ENCODE measurements at regions not wholly inside any gene's neighbourhood (a gene's known extent, or its start where the extent isn't known, plus 50 kb on each side); places are given as distances from the start of the nearest gene placed in this dataset.
A peak's percentile ranks its signal among the peaks of the same experiment; 100 is the strongest.

DNA sequence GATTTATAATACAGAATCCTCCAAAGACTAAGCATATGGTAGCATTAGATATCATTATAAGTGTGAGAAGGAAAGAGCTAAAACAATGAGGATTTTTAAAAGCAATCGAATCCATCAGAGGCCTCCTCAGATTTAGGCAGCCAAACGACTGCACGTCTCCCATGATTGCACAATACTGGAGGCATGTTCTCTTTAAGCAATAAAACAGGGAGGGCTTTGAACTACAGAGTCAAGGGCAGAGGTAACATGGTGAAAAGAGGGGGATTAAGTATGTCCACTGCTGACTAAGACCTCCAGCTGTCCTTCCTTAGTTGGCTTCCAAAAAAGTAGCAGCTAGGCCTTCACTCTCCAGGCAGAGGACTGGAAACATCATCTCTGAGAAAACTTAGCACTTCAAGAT is 298.7 kb upstream of the RGMB start:
- no peak for DNase-seq (ENCODE audit: low read depth in 2 of 2)

DNA sequence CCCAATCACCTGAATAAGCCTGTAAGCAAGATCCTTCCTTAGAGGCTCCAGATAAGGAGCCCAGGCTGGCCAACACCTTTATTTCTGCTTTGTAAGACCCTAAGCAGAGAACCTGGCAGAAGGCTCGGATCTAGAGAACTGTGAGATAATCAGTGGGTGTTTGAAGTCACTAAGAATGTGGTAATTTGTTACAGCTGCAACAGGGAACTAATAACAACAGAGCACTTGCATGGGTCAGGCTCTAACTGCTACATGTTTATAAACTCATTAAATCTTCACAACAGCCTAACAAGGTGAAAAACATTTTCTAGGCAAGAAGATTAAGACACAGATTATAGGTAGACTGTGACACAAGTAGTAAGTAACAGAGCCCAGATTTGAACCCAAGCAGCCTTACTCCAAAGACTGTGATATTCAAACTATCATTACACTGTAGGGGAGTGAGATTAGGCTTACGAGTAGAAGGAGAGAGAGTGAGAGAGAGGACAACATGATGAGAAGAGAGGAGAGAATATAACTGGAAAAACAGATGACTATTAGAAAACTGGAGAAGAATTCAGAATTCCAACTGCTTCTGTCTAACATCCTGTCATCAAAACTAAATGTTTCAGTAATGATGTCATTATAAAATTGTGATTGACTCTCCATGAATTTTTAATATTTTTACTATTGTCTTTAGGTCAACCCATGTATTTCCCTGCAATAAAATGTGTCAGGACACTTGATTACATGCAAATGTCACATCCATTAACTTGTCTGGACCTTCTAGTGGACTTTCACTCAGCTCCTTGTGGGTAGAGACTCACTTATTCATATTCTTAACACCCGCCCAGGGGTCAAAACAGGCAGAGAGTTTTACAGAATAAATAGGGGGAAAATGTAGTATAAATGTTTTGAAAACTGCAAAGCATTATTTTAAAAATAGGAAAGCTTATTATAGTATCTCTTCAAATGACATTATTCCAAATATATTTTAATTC is 290.9 kb upstream of the RGMB start:
- DNase-seq (ENCODE audit: low read depth in 2 of 2) = no peak

DNA sequence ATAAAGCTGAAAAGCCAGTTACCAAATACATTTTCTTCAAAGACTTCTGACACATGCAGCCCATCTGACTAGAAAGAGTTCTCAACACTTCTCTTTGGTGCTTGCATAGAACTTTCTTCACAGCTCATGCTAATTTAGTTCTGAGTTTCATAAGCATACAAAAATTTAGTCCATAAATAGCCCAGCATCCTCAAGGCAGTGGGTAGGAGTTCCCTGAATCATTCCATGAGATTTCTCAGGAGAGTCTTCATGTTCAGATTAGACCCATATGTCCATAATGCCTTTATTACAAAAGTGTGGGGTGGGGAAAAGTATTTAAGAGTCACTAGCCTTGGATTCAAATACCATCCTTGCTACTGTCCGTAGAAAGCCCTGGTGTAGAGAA is 290.2 kb upstream of the RGMB start:
- DNase-seq (ENCODE audit: low read depth in 2 of 2) = no peak

DNA sequence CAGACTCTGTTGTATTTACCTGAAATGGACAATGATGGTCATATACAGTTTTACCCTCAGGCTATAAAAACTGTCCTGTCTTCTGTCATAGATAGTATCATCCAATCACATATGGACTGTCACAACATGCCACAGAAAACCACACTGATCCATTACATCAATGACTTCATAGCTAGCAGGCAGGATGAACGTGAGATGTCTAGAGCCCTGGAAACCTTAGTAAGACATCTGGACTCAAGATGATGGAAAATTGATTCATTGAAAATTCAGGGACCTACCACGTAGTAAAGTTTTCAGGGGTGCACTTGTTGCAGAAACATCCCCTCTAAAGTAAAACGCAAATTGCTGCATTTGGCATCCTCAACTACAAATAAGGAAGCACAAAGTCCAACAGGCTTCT is 284.4 kb upstream of the RGMB start:
- DNase-seq (ENCODE audit: low read depth in 2 of 2) = no peak

DNA sequence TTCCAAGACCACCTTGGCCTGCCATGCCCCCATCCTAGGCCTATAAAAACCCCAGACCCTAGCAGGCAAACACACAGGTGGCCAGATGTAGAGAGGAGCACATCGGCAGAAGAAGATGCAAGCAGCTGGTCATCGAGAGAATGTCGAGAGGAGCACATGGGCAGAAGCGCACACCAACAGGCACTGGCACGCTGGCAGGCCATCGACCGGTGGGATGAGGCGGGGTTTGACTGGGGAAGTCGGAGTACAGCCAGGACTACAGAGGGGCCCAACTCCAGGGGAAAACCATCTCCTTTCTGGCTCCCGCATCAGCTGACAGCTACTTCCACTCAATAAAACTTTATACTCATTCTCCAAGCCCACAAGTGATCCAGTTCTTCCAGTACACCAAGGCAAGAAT is 283.1 kb upstream of the RGMB start:
- no peak for DNase-seq (ENCODE audit: low read depth in 2 of 2)

DNA sequence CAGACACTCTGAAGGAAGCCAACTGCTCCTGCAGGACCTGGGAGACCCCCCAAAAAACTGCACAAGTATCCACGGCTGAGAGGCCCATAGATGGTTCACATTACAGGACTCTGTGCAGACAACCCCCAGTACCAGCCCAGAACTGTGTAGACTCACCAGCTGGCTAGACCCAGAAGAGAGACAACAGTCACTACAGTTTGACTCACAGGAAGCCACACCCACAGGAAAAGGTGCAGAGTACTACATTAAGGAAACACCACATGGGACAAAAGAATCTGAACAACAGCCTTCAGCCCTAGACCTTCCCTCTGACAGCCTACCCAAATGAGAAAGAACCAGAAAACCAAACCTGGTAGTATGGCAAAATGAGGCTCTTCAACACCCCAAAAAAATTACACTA is 281.2 kb upstream of the RGMB start:
- DNase-seq (ENCODE audit: low read depth in 2 of 2) = peak; percentile 11 to 89

DNA sequence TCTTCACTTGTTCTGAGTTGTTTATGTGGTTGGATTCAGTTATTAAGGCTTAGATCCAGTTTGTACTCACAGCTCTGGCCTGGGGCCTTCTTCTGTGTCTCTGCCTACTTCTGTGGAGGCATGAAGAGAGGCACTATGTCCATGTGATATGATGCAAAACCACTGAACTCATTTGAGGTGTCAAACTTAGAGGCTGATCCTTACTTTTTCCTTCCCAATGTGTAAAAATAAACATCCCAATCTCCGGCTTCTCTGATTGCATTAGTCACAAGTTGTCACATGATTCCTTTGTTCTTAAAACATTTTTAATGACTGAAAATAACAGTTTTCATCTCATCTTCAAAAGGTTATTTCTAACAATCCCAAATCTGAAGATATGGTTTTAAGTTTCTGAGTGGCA is 276.0 kb upstream of the RGMB start:
- DNase-seq (ENCODE audit: low read depth in 2 of 2) = peak; percentile 9 to 79

DNA sequence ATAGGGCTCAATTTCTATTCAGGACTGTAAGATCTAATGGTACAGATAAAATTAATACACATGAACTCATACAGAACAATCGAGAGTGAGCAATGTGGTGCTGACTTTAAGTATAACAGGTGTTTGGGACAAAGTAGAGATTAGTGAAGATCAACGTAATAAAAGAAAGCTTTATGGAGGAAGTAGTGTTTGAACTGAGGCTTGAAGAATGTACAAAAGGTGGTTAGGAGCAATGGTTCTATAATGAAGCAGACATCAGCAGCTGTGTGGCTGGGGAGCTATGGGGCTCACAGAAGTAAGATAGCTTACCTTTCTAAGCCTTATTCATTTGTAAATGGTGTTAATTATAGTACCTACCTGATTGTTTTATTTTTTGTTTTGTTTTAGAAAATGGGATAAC is 275.4 kb upstream of the RGMB start:
- no peak for DNase-seq (ENCODE audit: low read depth in 2 of 2)

DNA sequence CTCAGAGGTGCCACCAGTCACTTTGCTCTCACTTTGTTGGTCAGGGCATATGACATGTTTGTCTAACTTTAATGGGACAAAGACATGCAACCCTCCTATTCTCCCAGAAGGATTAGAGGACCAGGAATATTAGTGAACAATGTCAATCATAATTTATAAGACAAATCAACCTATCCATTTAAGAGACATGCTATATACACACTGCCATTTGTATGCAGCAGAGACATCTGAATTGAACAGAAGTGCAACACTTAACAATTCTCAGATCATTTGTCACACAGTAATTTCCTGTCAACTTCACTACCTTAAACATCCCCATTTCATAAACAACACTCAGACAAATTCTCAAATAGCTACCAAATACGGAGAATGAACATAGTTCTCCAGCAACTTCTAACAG is 273.6 kb upstream of the RGMB start:
- no peak for DNase-seq (ENCODE audit: low read depth in 2 of 2)

DNA sequence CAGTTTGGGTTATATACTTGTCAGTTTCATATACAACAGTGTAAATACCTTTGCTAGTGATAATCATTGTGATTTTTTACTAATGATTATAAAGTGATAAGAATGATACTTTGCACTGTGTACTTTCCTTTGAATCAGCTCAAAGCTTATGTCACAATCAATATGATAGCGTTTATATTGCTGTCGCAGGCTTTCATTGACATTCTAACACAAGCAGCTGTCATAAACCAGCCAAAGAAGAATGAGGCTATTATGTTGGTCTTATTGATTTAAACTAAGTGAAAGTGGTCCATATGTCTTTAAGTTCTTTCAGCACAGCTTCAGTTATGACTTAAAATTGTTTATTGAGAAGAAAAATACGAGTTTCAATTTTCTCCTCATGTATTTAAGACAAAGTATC is 272.7 kb upstream of the RGMB start:
- DNase-seq (ENCODE audit: low read depth in 2 of 2) = no peak

DNA sequence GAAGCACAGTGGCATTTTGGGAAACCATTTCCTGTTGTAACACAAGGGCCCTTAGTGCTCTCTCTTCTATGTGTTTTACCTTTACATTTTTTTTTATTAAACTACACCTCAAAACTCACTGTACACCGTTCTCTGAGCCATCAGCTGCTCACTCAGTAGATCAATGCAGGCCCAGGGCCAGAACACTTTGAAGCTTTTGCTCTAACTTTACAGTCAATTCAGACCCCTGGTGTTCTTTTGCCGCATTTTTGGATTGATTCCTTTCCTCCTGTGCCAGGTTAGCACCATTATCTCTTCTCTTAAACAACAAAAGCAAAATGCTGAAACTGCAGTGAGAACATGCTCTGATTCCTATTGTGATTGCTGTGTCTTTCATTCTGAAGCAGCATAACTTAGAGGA is 269.8 kb upstream of the RGMB start:
- no peak for DNase-seq (ENCODE audit: low read depth in 2 of 2)

DNA sequence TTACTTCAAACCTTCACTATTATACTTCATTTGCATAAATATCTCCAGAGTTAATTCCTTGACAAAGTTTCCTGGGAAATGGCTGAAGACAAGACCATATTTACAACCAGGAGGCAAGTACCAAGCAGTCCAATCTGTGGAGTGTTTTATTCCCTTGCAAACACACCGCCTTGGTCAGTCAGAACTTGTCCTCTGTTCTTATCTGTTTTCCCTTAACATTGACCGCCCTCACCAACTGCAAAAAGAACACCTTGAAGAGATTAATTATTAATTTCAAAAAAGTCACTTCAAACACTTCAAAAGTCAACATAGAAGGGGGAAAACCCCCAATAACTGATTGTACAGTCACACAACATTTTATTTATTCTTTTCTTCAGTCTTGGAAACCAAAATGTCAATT is 269.0 kb upstream of the RGMB start:
- DNase-seq (ENCODE audit: low read depth in 2 of 2) = no peak

DNA sequence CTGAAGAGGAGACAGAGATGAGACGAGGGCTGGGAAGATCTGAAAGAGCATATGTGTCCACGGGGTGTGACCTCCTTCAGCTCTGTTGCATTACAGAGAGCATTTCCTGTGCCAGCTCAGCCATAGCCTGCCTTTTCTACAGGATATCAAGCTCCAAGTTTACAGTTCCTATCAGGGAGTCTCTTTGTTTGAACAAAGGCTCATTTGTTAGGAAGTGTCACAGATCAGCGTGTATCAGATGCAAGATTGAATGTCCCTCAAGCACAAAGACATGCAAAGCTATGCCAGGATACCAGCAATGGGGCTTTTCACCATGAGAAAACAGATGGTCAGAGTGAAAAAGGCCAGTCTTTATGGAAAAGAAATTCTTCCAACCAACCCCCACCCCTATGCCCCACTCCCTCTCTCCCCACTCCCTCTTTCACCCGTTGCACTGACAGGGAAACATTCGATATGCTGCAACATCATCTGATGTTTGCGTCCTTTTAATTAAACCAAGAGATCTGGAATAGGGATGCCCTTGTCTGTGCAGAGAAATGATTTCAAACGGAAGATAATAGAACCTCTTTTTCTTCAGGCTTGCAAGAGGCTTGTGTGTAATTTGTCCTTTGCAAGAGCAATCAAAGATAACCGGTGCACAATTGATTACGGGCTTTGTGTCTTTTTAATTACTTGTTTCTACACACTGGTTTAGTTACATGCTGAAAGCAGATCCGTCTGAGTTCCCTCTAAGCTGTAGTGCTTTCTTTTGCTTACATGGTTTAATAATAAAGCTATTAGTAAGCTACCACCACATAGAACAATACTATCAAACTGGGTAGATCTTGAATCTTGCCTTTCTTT is 263.1 kb upstream of the RGMB start:
- DNase-seq (ENCODE audit: low read depth in 2 of 2) = peak in 1 of 2 donors; percentile 80

DNA sequence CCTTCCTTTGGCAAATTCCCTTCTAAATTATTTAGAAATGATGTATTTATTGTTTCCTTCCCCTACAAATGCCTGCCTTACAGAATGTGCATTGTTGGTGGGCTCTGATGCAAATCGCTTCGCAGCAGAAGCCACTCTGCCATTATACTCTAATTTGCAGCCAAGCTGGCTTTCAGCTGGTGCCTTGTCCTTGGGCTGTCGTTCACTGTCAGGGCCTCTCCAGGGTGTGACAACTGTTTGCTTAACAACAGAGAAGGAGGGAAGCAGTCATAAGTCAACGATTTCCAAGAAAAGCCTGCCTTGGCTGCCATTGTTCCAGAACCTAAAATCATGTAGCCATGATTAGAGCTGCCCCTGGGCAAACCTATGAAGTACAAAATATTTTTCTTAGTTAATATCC is 260.1 kb upstream of the RGMB start:
- no peak for DNase-seq (ENCODE audit: low read depth in 2 of 2)

DNA sequence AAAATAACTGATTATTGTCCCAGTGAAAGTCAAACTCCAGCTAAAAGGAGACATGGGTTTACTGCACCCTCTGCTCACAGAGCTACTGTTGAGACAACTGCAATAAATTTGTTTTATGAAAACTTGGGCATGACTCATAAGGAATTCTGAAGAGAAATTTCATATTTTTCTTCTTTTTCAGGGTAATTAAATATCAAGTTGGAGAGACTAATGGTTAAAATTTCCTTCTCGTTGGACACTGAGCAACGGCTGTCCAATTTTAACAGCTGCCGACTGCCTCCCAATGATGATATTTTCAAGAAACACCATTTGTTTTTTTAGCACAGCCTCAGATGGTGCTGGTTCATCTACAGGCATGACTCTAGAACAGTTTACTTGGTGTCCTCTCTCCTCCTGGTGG is 259.2 kb upstream of the RGMB start:
- no peak for DNase-seq (ENCODE audit: low read depth in 2 of 2)

DNA sequence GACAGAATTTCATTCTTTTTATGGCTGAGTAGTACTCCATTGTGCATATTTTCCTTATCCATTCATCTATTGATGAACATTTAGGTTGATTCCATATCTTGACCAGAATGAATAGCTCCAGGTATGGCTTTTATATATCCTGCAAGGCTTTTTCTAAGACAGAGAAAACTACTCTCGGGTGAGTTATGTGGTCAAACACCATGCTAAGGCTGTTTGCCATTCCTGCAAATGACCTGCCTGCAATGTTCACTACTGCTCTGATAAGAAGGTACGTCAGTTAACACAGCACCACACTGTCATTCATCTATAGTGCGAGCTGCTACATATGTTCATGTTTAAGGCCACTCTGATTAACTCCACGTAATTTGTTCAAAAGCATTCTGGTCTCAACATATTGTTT is 256.8 kb upstream of the RGMB start:
- no peak for DNase-seq (ENCODE audit: low read depth in 2 of 2)

DNA sequence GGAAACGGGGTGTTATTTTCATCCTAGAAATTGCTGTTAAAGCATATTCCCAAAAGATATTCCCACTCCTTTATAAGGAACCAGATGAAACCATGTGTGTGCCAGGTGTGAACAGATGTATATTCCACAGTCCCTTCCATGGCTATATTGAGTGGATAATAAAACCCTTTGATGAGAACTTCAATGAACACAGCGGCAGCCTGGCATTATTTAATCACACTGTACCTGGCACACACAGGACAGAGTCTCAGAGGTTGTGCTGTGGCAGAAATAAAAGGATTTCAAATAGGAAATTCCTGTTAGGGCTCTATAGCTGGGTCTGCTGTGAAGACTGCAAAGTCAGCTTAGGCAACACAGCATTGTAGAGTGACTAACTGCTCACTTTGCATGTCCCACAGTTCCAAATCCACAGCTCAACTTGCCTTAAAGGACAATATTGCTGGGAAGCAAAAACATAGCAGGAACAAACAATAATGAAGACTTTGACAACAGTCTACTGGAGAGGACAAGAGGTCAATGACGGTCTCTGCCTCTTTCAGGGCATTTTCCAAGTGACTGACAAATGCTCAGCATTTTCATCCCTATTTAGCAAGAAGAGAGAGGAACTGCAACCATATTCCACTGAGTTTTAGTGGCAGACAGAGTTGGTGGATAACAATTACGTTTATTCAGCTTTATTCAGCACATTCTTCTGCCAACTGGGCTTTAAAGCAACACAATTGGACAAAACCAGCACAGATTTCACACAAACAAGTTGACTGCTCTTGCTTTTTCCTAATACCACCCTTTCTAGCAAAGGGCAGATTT is 255.7 kb upstream of the RGMB start:
- no peak for DNase-seq (ENCODE audit: low read depth in 2 of 2)

DNA sequence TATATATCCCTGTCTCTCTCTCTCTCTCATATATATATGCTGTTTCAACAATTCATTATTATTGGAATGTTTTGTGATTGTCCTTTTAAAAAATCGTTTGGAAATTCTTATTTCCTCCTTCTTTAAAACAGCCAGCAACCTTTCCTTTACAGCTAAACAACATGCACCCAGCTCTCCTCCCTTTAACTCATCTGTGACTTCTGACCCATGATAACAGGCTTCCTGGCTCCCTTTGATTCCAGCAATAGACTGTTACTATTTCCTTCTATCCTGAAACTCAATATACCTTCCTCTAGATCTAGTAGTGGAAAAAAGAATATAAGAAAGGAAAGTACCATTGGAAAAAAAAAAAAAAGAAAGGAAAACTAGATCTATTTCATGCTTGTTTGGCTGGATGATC is 254.7 kb upstream of the RGMB start:
- DNase-seq (ENCODE audit: low read depth in 2 of 2) = no peak

DNA sequence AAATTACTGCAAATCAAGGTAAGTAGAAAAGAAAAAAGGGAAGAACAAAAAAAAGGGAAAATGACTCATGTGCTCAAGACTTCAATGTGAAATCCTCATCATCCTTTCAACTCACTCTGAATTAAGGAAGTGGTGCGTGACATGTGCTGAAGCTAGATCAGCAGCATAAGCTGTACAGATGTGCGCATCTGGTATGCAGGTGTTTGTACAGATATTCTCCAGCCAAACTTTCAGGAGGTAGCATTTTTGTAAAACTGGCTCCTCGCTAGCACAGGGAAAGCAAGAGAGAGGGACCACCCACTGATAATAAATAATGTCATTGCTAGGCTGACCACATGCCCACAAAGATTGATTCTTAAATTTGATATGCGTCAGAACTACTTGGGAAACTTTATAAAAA is 253.9 kb upstream of the RGMB start:
- no peak for DNase-seq (ENCODE audit: low read depth in 2 of 2)

DNA sequence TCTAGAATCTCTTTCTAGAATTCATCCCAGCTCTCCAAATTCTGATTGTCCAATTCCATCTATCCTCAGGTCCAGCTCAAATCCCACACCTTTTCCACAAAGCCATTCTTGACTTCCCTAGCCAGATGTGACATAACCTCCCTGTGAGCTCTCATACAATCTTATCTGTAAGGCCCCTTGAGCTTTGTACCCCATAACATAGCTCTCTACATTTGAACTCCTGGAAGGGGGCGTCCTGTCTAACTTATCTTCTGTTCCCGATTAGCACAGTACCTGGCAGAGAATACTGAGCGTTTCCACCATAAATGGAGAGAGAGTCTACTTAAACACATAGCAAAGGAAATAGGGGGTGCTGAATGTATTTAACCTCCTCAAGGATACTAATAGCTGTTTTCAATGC is 251.6 kb upstream of the RGMB start:
- no peak for DNase-seq (ENCODE audit: low read depth in 2 of 2)

DNA sequence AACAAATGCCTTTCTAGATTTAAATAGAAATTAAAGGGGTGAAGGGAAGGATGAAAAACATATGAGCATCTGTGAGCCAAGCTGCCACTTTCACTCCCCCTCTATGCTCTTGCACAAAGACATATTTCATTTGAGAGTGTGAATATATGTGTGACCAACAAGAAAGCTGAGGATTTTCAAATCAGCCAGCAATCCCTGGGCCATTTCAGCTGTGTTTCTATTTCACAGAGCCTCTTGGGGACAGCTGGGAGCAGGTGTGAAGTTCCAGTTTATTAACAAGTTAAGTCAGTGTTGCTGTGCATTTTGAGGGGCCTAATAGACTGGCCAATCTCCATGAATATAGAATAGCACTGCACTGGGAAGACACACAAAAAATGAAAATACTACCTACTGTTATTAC is 248.7 kb upstream of the RGMB start:
- no peak for DNase-seq (ENCODE audit: low read depth in 2 of 2)

DNA sequence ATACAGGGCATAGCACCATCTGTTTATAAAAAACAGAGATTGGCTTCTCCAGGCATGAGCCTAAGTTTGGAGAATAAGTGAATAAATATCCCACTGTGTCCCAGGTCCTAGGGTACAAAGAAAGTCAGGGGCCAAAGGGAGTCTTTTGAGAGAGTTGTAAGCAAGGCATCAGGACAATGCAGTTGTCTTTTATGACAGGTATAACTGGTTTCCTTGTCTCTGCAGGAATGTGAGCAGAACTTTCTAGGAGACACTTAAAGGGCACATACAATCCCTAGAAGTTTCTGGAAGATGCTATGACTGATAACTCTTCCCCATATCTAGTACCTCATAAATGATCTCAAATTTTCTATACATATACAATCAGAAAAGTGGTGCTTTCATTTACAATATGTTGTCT is 245.6 kb upstream of the RGMB start:
- no peak for DNase-seq (ENCODE audit: low read depth in 2 of 2)
